H1 (cell line): ENCODE measurements at regions not wholly inside any gene's neighbourhood (a gene's known extent, or its start where the extent isn't known, plus 50 kb on each side); places are given as distances from the start of the nearest gene placed in this dataset.

Source experiments
- CBX5 ChIP-seq: fragments of 300-800, 300-1000 bp; sonication (generic); IDR thresholded peaks from 2 replicates; pipeline ENCODE4 v1.7.1; 2016; ENCODE audit warnings: antibody characterized with exemption, low read length, low read depth
- CHD1 ChIP-seq: IDR thresholded peaks from 2 replicates; pipeline ENCODE4 v1.6.1; 2012; ENCODE audit warnings: low read depth, low read length, improper control_type of control experiment
- CHD2 ChIP-seq: IDR thresholded peaks from 2 replicates; pipeline ENCODE4 v1.6.1; 2012; ENCODE audit warnings: low read length, improper control_type of control experiment
- CTCF ChIP-seq, 3 experiments: IDR thresholded peaks; 1 replicate in 2 of 3; 2 replicates in 1 of 3; pipeline versions ENCODE4 v1.5.1 to v1.6.1; 2011; ENCODE audit warnings: low read length in 3 of 3, mild to moderate bottlenecking in 3 of 3, inconsistent platforms in 2 of 3, low read depth in 1 of 3, moderate library complexity in 1 of 3; ENCODE audit not compliant: insufficient read depth in 1 of 3; ENCODE audit errors: control extremely low read depth in 1 of 3
- EP300 ChIP-seq, 2 experiments: IDR thresholded peaks; 1 replicate in 1 of 2; 2 replicates in 1 of 2; pipeline ENCODE4 v1.6.1; 2011 to 2012; ENCODE audit warnings: low read depth in 2 of 2, low read length in 2 of 2, mild to moderate bottlenecking in 2 of 2, borderline replicate concordance in 1 of 2, inconsistent platforms in 1 of 2, moderate library complexity in 1 of 2
- FOSL1 ChIP-seq: IDR thresholded peaks from 2 replicates; pipeline ENCODE4 v1.6.1; 2011; ENCODE audit warnings: mild to moderate bottlenecking, low read depth, low read length, moderate library complexity; ENCODE audit not compliant: insufficient read depth
- GABPA ChIP-seq: IDR thresholded peaks from 2 replicates; pipeline ENCODE4 v1.6.1; 2011; ENCODE audit warnings: mild to moderate bottlenecking, low read length, moderate library complexity, borderline replicate concordance; ENCODE audit not compliant: insufficient read depth
- HDAC2 ChIP-seq, 2 experiments: fragments of 300-600 bp in 1 of 2; sonication (generic) in 1 of 2; IDR thresholded peaks; 2 replicates each; pipeline ENCODE4 v1.6.1; 2011 to 2012; ENCODE audit warnings: low read depth in 2 of 2, low read length in 2 of 2, mild to moderate bottlenecking in 2 of 2, moderate library complexity in 2 of 2, borderline replicate concordance in 1 of 2, inconsistent platforms in 1 of 2
- JUN ChIP-seq: IDR thresholded peaks from 2 replicates; pipeline ENCODE4 v1.6.1; 2011; ENCODE audit warnings: low read depth, mild to moderate bottlenecking, improper control_type of control experiment, low read length
- JUND ChIP-seq: IDR thresholded peaks from 2 replicates; pipeline ENCODE4 v1.6.1; 2011; ENCODE audit warnings: mild to moderate bottlenecking, improper control_type of control experiment, low read length
- POLR2A ChIP-seq, 2 experiments: IDR thresholded peaks; 1 replicate in 1 of 2; 2 replicates in 1 of 2; pipeline ENCODE4 v1.6.1; 2011; ENCODE audit warnings: low read depth in 2 of 2, low read length in 2 of 2, mild to moderate bottlenecking in 2 of 2; ENCODE audit errors: control extremely low read depth in 1 of 2
- POU5F1 ChIP-seq: IDR thresholded peaks from 2 replicates; pipeline ENCODE4 v1.6.1; 2011; ENCODE audit warnings: low read depth, mild to moderate bottlenecking, low read length, moderate library complexity
- RAD21 ChIP-seq, 2 experiments: IDR thresholded peaks in 1 of 2; conservative IDR thresholded peaks in 1 of 2; 2 replicates each; pipeline ENCODE4 v1.6.1; 2011; ENCODE audit warnings: low read depth in 2 of 2, low read length in 2 of 2, improper control_type of control experiment in 1 of 2, inconsistent platforms in 1 of 2, mild to moderate bottlenecking in 1 of 2, moderate library complexity in 1 of 2
- RNF2 ChIP-seq: fragments of 200-900, 300-1000 bp; sonication (generic); IDR thresholded peaks from 2 replicates; pipeline ENCODE4 v1.7.1; 2016; ENCODE audit warnings: borderline replicate concordance, low read depth, mild to moderate bottlenecking, antibody characterized with exemption, low read length; ENCODE audit not compliant: poor library complexity, severe bottlenecking; ENCODE audit errors: missing control alignments
- SAP30 ChIP-seq: fragments of 300-600 bp; sonication (generic); IDR thresholded peaks from 2 replicates; pipeline ENCODE4 v1.7.1; 2012; ENCODE audit warnings: low read length, moderate library complexity, mild to moderate bottlenecking, inconsistent platforms; ENCODE audit not compliant: insufficient read depth, insufficient replicate concordance
- SIN3A ChIP-seq, 2 experiments: IDR thresholded peaks in 1 of 2; conservative IDR thresholded peaks in 1 of 2; 2 replicates each; pipeline ENCODE4 v1.6.1; 2011 to 2012; ENCODE audit warnings: low read length in 2 of 2, improper control_type of control experiment in 1 of 2, low read depth in 1 of 2, mild to moderate bottlenecking in 1 of 2
- SP2 ChIP-seq: IDR thresholded peaks from 2 replicates; pipeline ENCODE4 v1.6.1; 2012; ENCODE audit warnings: mild to moderate bottlenecking, low read length, inconsistent platforms
- TBP ChIP-seq: IDR thresholded peaks from 2 replicates; pipeline ENCODE4 v1.6.1; 2011; ENCODE audit warnings: low read depth, low read length, improper control_type of control experiment
- TEAD4 ChIP-seq: IDR thresholded peaks from 2 replicates; pipeline ENCODE4 v1.6.1; 2012; ENCODE audit warnings: low read depth, low read length, inconsistent platforms, mixed read lengths
- TF ChIP-seq, protein P1 (sequence below): IDR thresholded peaks from 2 replicates; pipeline ENCODE4 v1.6.1; 2011; ENCODE audit warnings: low read length, improper control_type of control experiment

GRCh38 chr11:29623144-29623722 lies 393.6 kb downstream of the KCNA4 start (continued):
- no peak for TF ChIP-seq CTCF (IDR thresholded peaks at IDR 0.05; ENCODE audit: control extremely low read depth in 1 of 3, insufficient read depth in 1 of 3, low read depth in 1 of 3, low read length in 3 of 3)
- peak; percentile 100 for TF ChIP-seq TEAD4
- TF ChIP-seq CHD2: peak; percentile 79; the same call in 1 of the 2 replicates
- no peak for TF ChIP-seq CBX5
- TF ChIP-seq SIN3A (conservative IDR thresholded peaks at IDR 0.05 in 1 of 2, IDR thresholded peaks at IDR 0.05 in 1 of 2; ENCODE audit: low read depth in 1 of 2, low read length in 2 of 2): no peak
- TF ChIP-seq SAP30: no peak
- peak; percentile 71 for TF ChIP-seq TBP
- no peak for TF ChIP-seq JUND
- TF ChIP-seq, protein P1, sequence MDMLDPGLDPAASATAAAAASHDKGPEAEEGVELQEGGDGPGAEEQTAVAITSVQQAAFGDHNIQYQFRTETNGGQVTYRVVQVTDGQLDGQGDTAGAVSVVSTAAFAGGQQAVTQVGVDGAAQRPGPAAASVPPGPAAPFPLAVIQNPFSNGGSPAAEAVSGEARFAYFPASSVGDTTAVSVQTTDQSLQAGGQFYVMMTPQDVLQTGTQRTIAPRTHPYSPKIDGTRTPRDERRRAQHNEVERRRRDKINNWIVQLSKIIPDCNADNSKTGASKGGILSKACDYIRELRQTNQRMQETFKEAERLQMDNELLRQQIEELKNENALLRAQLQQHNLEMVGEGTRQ: no peak
- peak in 1 of 2 experiments; percentile 97; a peak in 1 of 3 replicates for TF ChIP-seq EP300 (IDR thresholded peaks at IDR 0.05; ENCODE audit: borderline replicate concordance in 1 of 2, low read depth in 2 of 2, low read length in 2 of 2)
- TF ChIP-seq RAD21 (IDR thresholded peaks at IDR 0.05 in 1 of 2, conservative IDR thresholded peaks at IDR 0.05 in 1 of 2; ENCODE audit: low read depth in 2 of 2, low read length in 2 of 2): peak in 1 of 2 experiments; percentile 33; a peak in 2 of 4 replicates
- TF ChIP-seq POU5F1: no peak
- no peak for TF ChIP-seq FOSL1
- TF ChIP-seq SP2: no peak
- TF ChIP-seq RNF2: no peak
- no peak for TF ChIP-seq HDAC2 (IDR thresholded peaks at IDR 0.05; ENCODE audit: borderline replicate concordance in 1 of 2, low read depth in 2 of 2, low read length in 2 of 2)
- peak in 1 of 2 experiments; percentile 71; a peak in 2 of 3 replicates for TF ChIP-seq POLR2A (IDR thresholded peaks at IDR 0.05; ENCODE audit: control extremely low read depth in 1 of 2, low read depth in 2 of 2, low read length in 2 of 2)
- TF ChIP-seq GABPA: no peak
- no peak for TF ChIP-seq JUN
- no peak for TF ChIP-seq CHD1
